ENCODE measurements at regions not wholly inside any gene's neighbourhood (a gene's known extent, or its start where the extent isn't known, plus 50 kb on each side); places are given as distances from the start of the nearest gene placed in this dataset.

GRCh38 chr6:44034391-44034861, 92.8 kb downstream of the MRPL14 start:
- H3K9me3 ChIP-seq (ENCODE audit: low read length), result no peaks in the 10 kb centered on the region
- H3K79me2 ChIP-seq (ENCODE audit: insufficient read depth, low read length), result no peaks in the 10 kb centered on the region
- ChIA-PET CTCF (ENCODE audit: low intra/inter-chr PET ratio, low total read pairs) (no interaction called here), POLR2A (interaction anchor here (1.0 to 1.1 kb wide), 2 partner anchors 9 to 44 kb away, joined by 3 to 4 read pairs; no protein-coding TSS in a partner anchor)
- H3K9ac ChIP-seq (ENCODE audit: insufficient read depth, low read depth, low read length), result no peak overlapping the region
- H2AFZ ChIP-seq (ENCODE audit: low read length), result no peak overlapping the region
- ATAC-seq (peak; percentile 17), FAIRE-seq (no peak), DNase-seq (ENCODE audit: low spot score) (no peak)
- H3K4me1 ChIP-seq (ENCODE audit: insufficient read depth, low read length), result peaks cover 42% of the 10 kb centered on the region
- no peaks in the 10 kb centered on the region for H4K20me1 ChIP-seq (ENCODE audit: insufficient read depth, low read length)
- 0% methylated on average over 4 of the region's 4 CpGs for WGBS (ENCODE audit: low lambda C conversion rate)
- peak overlapping the region in 1 of 3 experiments; percentile 42; a peak in 1 of 6 replicates for H3K4me3 ChIP-seq (replicated peaks in 1 of 3; ENCODE audit: insufficient read depth in 1 of 3, low read depth in 2 of 3, low read length in 3 of 3)
- in situ Hi-C loops (cut with HindIII; ENCODE audit: extremely low pct_ligation_motif_present, low pct_unique_long_range_greater_than_20kb), result no loop called here
- no peak overlapping the region for H3K27ac ChIP-seq (ENCODE audit: extremely low read length, insufficient read depth, low read length)
- H3K27me3 ChIP-seq (ENCODE audit: control insufficient read depth in 1 of 2, insufficient read depth in 2 of 2, low read length in 2 of 2), result peaks cover 0 to 11% of the 10 kb centered on the region in 2 experiments; a peak in 2 of 5 replicates
- intact Hi-C loops (cut with micrococcal nuclease; ENCODE audit: unreplicated experiment), result no loop called here
- no TSS peak for BruUV-seq (replicated peaks)
- no peaks in the 10 kb centered on the region for H3K36me3 ChIP-seq (replicated peaks in 1 of 2; ENCODE audit: control insufficient read depth in 1 of 2, insufficient read depth in 2 of 2, low read length in 2 of 2)
- H3K4me2 ChIP-seq (ENCODE audit: low read depth, low read length), result peak overlapping the region; percentile 60
- TF ChIP-seq ZNF225 (CRISPR knock-in tag; IDR thresholded peaks at IDR 0.05), result no peak
- peak; percentile 45; the same call in 1 of the 2 replicates for TF ChIP-seq HDAC1 (CRISPR knock-in tag; IDR thresholded peaks at IDR 0.05)
- TF ChIP-seq ZNF530 (CRISPR knock-in tag; IDR thresholded peaks at IDR 0.05; ENCODE audit: low read depth), result no peak
- no peak for TF ChIP-seq MXD4 (CRISPR knock-in tag; IDR thresholded peaks at IDR 0.05)
- TF ChIP-seq FOSL2 (CRISPR knock-in tag; IDR thresholded peaks at IDR 0.05), result 0 out of 2 replicates have a peak, but pooled peaks have one; percentile 3
- no peak for TF ChIP-seq KDM5B (CRISPR knock-in tag; IDR thresholded peaks at IDR 0.05; ENCODE audit: borderline replicate concordance)
- TF ChIP-seq ZSCAN25 (CRISPR knock-in tag; IDR thresholded peaks at IDR 0.05), result peak; percentile 21; the same call in 1 of the 2 replicates
- TF ChIP-seq XRCC5 (optimal IDR thresholded peaks at IDR 0.05; ENCODE audit: low read length), result no peak
- TF ChIP-seq ZNF180 (CRISPR knock-in tag; IDR thresholded peaks at IDR 0.05; ENCODE audit: borderline replicate concordance, low read depth), result no peak
- no peak for TF ChIP-seq MLLT10 (CRISPR knock-in tag; IDR thresholded peaks at IDR 0.05)
- TF ChIP-seq BCL3 (CRISPR knock-in tag; IDR thresholded peaks at IDR 0.05), result peak; percentile 72; the same call in 1 of the 2 replicates
- no peak for TF ChIP-seq TBX2 (CRISPR knock-in tag; IDR thresholded peaks at IDR 0.05; ENCODE audit: borderline replicate concordance)
- TF ChIP-seq HIC2 (CRISPR knock-in tag; IDR thresholded peaks at IDR 0.05; ENCODE audit: low read depth), result 0 out of 2 replicates have a peak, but pooled peaks have one; percentile 69
- TF ChIP-seq MED13 (CRISPR knock-in tag; IDR thresholded peaks at IDR 0.05), result no peak
- TF ChIP-seq ZNF619 (CRISPR knock-in tag; IDR thresholded peaks at IDR 0.05), result no peak
- peak; percentile 55; the same call in 1 of the 2 replicates for TF ChIP-seq TFAP4 (IDR thresholded peaks at IDR 0.05; ENCODE audit: borderline replicate concordance, low read depth)
- TF ChIP-seq MLX (CRISPR knock-in tag; IDR thresholded peaks at IDR 0.05), result no peak
- TF ChIP-seq HIVEP1 (CRISPR knock-in tag; IDR thresholded peaks at IDR 0.05), result 0 out of 2 replicates have a peak, but pooled peaks have one; percentile 19
- no peak for TF ChIP-seq RBM39 (IDR thresholded peaks at IDR 0.05; ENCODE audit: low read depth, low read length, poor library complexity, severe bottlenecking)
- 0 out of 2 replicates have a peak, but pooled peaks have one; percentile 15 for TF ChIP-seq ZNF768 (CRISPR knock-in tag; IDR thresholded peaks at IDR 0.05)
- peak; percentile 54; the same call in 1 of the 2 replicates for TF ChIP-seq ETV5 (CRISPR knock-in tag; IDR thresholded peaks at IDR 0.05; ENCODE audit: borderline replicate concordance)
- TF ChIP-seq ZFP1 (CRISPR knock-in tag; IDR thresholded peaks at IDR 0.05), result no peak
- no peak for TF ChIP-seq BRD4 (CRISPR knock-in tag; IDR thresholded peaks at IDR 0.05)
